Suppressor macrophage treated with lipopolysaccharide for 1 hour (primary cell): ENCODE measurements at regions not wholly inside any gene's neighbourhood (a gene's known extent, or its start where the extent isn't known, plus 50 kb on each side); places are given as distances from the start of the nearest gene placed in this dataset.
A peak's percentile ranks its signal among the peaks of the same experiment; 100 is the strongest.

Experiments used
- DNase-seq, 3 donors: peaks; one replicate each; pipeline ENCODE4 v3.0.0-alpha.2; 2020 to 2022

DNA sequence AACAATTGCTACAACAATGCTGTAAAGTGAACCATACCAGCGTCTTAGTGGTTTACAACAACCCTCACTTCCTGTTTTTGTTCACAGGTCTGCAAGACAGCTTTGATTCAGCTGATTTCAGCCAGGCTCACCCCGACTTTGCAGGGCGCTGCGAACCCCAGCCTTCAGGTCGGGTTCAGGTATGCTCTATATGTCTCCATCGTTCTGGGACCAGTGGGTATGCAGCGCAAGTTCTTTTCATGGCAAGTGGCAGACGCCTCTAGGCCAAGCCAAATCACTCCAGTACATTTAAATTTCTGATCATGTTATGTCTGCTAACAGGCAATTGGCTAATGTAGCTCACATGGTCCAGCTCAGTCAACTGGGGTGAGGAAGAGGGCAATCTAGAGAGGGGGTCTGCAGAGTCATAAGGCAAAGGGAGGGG is 52.4 kb upstream of the RGMA start:
- peak; percentile 20 to 45 (median 35) for DNase-seq

DNA sequence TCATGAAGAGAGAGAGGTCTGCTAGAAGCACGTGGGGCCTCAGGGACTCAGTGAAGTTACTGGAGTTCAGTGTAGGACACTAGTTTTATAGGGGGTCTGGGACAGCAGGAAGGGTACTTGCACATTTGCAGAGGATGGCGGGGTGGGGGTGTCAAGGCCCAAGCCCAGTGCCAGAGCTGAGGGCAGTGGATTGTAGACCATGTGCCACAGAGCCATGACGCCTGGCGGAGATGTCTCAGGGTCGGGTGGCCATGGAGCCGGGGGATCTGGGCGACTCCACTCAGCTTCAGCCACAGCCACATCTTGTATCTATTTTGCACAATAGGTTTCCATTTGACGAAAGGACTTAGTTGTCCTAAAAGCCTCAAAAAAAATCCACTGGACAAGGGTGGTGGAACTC is 50.4 kb upstream of the RGMA start:
- DNase-seq, result no peak

DNA sequence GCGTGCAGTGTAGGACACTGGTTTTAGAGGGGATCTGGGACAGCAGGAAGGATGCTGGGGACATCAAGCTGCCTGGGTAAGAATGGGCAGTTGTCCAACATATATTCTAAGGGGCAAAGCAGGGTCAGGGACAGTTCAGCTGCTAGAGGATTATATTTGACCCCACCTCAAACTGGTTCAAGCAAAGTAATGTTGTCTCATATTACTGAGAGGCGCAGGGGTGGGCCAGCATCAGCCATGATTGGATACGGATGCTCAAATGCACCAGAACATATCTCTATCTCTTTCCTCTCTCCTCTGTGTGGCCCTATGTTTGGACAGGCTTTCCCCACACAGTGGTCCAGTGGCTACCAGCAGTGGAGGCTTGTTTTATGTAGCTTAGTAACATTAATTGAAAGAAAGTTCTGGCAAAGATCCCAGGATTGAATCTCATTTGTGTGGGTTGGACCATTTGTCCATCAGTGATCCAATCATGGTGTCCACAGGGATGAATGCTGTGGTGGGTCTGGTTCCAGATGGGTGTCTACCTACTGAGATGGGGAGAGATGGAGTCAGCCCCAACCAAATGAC is 49.8 kb upstream of the RGMA start:
- DNase-seq, result no peak
